ENCODE measurements at regions not wholly inside any gene's neighbourhood (a gene's known extent, or its start where the extent isn't known, plus 50 kb on each side); places are given as distances from the start of the nearest gene placed in this dataset.

DNA sequence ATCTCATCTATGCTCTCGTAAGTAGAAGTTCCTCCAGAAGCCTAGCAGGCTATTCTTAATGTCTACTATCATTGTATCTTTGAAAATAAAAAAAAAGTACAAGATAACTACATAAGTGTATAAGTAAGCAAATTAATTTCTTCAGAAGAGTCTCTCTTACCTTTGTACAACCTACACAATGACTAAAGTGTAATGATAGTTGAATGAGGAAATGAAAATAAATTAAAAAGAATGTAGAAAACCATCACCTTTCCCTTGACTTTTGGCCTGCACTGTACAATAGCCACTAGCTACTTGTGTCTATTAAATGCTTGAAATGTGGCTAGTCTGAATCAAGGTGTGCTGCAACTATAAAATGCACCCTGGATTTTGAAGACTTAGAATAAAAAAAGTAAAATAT, 229.9 kb upstream of the FOXN3 start:
- Histone ChIP-seq H3K27me3 (ENCODE audit: insufficient read depth, poor library complexity, severe bottlenecking) (no peaks in the 10 kb centered on the region), H3K27ac (replicated peaks) (no peak overlapping the region), H3K4me3 (replicated peaks; ENCODE audit: insufficient read depth, low read length) (no peak overlapping the region)
- TF ChIP-seq POLR2AphosphoS5 (IDR thresholded peaks at IDR 0.05; ENCODE audit: low read depth) (no peak), REST (IDR thresholded peaks at IDR 0.05; ENCODE audit: insufficient replicate concordance, low read depth) (no peak), GABPA (IDR thresholded peaks at IDR 0.05; ENCODE audit: low read depth) (no peak), SPI1 (IDR thresholded peaks at IDR 0.05; ENCODE audit: borderline replicate concordance, low read depth) (no peak)
- TF ChIP-seq, protein P1, sequence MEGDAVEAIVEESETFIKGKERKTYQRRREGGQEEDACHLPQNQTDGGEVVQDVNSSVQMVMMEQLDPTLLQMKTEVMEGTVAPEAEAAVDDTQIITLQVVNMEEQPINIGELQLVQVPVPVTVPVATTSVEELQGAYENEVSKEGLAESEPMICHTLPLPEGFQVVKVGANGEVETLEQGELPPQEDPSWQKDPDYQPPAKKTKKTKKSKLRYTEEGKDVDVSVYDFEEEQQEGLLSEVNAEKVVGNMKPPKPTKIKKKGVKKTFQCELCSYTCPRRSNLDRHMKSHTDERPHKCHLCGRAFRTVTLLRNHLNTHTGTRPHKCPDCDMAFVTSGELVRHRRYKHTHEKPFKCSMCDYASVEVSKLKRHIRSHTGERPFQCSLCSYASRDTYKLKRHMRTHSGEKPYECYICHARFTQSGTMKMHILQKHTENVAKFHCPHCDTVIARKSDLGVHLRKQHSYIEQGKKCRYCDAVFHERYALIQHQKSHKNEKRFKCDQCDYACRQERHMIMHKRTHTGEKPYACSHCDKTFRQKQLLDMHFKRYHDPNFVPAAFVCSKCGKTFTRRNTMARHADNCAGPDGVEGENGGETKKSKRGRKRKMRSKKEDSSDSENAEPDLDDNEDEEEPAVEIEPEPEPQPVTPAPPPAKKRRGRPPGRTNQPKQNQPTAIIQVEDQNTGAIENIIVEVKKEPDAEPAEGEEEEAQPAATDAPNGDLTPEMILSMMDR (IDR thresholded peaks at IDR 0.05; ENCODE audit: insufficient read depth, low read length), result no peak
- DNase-seq (ENCODE audit: low read depth in 1 of 2, low spot score in 1 of 2), result no peak

GRCh38 chr14:89644641-89645040, 227.6 kb upstream of the FOXN3 start:
- Histone ChIP-seq H3K27me3 (ENCODE audit: insufficient read depth, poor library complexity, severe bottlenecking) (no peaks in the 10 kb centered on the region), H3K27ac (replicated peaks) (no peak overlapping the region), H3K4me3 (replicated peaks; ENCODE audit: insufficient read depth, low read length) (no peak overlapping the region)
- TF ChIP-seq GABPA (IDR thresholded peaks at IDR 0.05; ENCODE audit: low read depth), result no peak
- no peak for TF ChIP-seq REST (IDR thresholded peaks at IDR 0.05; ENCODE audit: insufficient replicate concordance, low read depth)
- TF ChIP-seq SPI1 (IDR thresholded peaks at IDR 0.05; ENCODE audit: borderline replicate concordance, low read depth), result no peak
- no peak for DNase-seq (ENCODE audit: low read depth in 1 of 2, low spot score in 1 of 2)

GRCh38 chr14:89641495-89642175, 224.6 kb upstream of the FOXN3 start:
- TF ChIP-seq SPI1 (IDR thresholded peaks at IDR 0.05; ENCODE audit: borderline replicate concordance, low read depth) (no peak), POLR2AphosphoS5 (IDR thresholded peaks at IDR 0.05; ENCODE audit: low read depth) (no peak), GABPA (IDR thresholded peaks at IDR 0.05; ENCODE audit: low read depth) (no peak), REST (IDR thresholded peaks at IDR 0.05; ENCODE audit: insufficient replicate concordance, low read depth) (no peak)
- TF ChIP-seq, protein P1 (IDR thresholded peaks at IDR 0.05; ENCODE audit: insufficient read depth, low read length), result no peak
- Histone ChIP-seq H3K4me3 (replicated peaks; ENCODE audit: insufficient read depth, low read length) (no peak overlapping the region), H3K27me3 (ENCODE audit: insufficient read depth, poor library complexity, severe bottlenecking) (no peaks in the 10 kb centered on the region), H3K27ac (replicated peaks) (no peak overlapping the region)
- DNase-seq (ENCODE audit: low read depth in 1 of 2, low spot score in 1 of 2), result no peak
